DND-41 (cell line): ENCODE measurements at regions not wholly inside any gene's neighbourhood (a gene's known extent, or its start where the extent isn't known, plus 50 kb on each side); places are given as distances from the start of the nearest gene placed in this dataset.

Experiments used
- CTCF ChIP-seq: IDR thresholded peaks from 2 replicates; pipeline ENCODE4 v1.5.1; 2012; ENCODE audit warnings: borderline replicate concordance, low read length, moderate library complexity, mild to moderate bottlenecking; ENCODE audit not compliant: poor library complexity, severe bottlenecking; ENCODE audit errors: extremely low read depth
- EZH2 ChIP-seq: IDR thresholded peaks from 3 replicates; pipeline ENCODE4 v1.6.1; 2012; ENCODE audit warnings: borderline replicate concordance, low read depth, mild to moderate bottlenecking, moderate library complexity, low read length, inconsistent platforms; ENCODE audit not compliant: severe bottlenecking

GRCh38 chrX:149298111-149298510 lies 207.0 kb downstream of the IDS start:
- no peak for TF ChIP-seq CTCF
- no peak for TF ChIP-seq EZH2
